ENCODE measurements at regions not wholly inside any gene's neighbourhood (a gene's known extent, or its start where the extent isn't known, plus 50 kb on each side); places are given as distances from the start of the nearest gene placed in this dataset.

DNA sequence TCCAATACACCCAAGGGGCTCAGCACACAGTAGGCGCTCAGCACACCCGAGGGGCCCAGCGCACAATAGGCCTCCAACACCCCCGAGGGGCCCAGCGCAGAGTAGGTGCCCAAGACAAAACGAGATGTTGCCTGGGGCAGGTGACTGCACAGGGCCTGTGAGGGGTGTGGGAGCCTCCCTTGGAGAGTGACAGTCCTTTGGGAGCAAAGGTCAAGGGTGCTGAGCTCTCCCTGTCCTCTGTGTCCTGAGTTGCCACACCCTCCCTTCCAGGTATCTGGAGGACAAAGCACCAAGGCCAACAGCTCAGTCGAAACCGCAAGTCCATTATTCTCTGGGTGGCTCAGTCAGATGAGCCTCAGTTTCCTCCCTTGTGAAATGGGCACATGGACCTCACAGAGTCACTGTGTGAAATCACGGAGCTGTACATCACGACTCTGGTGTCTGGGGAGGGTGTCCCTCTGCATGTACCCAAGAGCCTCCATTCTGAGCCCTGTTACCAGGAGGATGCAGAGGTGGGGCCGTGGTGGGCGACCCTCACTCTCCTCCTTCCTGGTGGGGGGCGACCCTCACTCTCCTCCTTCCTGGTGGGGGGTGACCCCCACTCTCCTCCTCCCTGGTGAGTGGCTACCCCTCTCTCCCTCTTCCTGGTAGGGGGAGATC lies 81.3 kb downstream of the FOXL3 start:
- DNase-seq (ENCODE audit: low read depth), result no peak

GRCh38 chr7:371779-372545 lies 82.0 kb downstream of the FOXL3 start:
- DNase-seq (ENCODE audit: low read depth), result no peak

DNA sequence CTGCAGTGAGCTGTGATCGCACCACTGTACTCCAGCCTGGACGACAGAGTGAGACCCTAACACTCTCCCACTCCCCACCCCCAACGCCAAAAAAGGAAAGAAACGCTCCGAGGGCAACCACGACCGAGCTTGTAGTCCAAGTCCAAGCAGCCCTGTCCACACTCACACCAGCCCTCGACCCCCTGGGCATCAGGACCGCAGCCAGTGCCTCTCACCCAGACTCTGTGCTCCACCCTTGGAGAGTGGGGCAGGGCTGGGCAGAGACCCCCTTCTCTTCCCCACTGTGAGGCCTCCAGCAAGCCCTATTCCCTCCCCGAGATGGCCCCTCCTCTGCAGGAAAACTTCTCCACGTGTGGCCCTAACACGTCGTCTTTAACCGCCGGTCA lies 82.6 kb downstream of the FOXL3 start:
- DNase-seq (ENCODE audit: low read depth), result no peak

GRCh38 chr7:372932-373791 lies 83.2 kb downstream of the FOXL3 start:
- DNase-seq (ENCODE audit: low read depth), result no peak

DNA sequence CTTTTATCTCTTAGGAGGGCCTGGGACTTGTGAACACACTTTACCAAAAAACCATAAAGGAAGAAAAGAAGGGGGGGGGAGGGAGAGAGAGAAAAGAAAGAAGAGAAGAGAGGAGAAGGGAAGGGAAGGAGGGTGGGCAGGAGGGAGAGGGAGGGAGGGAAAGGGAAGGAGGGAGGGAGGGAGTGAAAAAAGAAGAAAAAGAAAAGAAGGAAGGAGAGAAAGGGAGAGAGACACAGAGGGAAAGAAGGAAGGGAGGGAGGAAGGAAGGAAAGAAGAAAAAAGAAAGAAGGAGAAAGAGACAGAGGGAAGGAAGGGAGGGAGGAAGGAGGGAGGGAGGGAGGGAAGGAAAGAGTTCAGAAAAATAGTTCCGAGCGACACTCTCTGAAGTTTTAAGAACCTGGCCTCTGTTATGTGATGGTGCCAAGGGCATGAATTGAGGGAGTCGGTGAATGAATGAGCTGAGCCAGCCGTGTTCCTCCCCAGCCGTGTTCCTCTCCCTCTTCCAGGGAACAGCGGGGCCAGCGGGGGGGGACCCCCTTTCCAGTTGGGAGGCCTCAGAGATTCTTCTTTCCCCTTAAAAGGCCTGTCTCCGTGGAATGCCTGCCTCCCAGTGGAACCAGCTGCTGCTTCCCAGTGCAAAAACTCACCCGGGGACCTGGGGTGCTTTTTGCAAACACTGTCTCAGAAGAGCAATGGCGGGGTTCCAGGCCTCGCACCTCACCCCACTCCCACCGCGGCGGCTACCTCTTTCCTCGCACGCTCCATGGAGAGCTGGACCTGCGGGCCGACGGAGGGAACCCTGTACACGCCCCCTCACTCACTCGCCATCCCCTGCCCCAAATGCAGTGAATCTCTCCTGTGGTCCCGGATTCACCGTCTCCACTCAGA lies 84.1 kb downstream of the FOXL3 start:
- DNase-seq (ENCODE audit: low read depth), result no peak

- DNase-seq (ENCODE audit: low read depth), result no peak
Observed at GRCh38 chr7:374706-375311, 84.8 kb downstream of the FOXL3 start.

GRCh38 chr7:375321-375831 lies 85.4 kb downstream of the FOXL3 start:
- no peak for DNase-seq (ENCODE audit: low read depth)

GRCh38 chr7:375901-376305 lies 85.9 kb downstream of the FOXL3 start:
- DNase-seq (ENCODE audit: low read depth), result no peak

DNA sequence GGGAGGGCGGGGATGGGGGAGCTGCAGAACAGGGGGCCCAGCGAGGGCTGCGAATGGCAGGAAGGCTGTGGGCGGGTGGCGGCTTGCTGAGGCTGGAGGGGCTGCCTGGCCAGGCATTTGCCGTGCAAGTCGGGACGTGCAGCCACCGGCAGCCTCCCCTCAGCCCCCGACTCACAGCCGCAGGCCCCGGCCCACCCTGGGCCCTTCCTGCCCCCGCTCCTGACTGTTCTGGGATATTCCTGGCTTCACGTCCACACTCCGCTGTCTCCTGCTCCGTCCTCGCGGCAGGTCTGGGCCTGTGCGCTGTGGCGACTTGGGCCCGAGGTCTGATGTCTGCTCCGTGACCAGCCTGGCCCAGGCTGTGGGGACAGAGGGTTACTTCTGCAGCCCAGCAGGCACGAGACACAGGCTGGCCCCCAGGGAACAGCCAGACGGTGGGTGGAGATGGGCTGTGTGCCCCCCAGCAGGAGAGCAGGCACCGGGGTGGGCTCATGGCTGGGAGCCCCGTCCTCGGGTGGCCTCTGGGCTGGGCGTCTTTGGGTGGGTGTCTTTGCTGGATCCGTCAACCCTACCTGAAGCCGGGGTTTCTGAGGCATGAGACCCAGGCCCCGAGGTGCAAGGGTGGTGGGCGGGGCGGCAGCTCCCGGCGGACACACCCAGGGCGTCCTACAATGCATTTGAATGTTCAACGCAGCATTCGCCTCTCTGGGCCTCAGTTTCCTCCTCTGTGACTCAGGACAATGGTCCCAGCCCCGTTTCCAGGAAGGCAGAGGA lies 86.5 kb downstream of the FOXL3 start:
- DNase-seq (ENCODE audit: low read depth), result no peak

DNA sequence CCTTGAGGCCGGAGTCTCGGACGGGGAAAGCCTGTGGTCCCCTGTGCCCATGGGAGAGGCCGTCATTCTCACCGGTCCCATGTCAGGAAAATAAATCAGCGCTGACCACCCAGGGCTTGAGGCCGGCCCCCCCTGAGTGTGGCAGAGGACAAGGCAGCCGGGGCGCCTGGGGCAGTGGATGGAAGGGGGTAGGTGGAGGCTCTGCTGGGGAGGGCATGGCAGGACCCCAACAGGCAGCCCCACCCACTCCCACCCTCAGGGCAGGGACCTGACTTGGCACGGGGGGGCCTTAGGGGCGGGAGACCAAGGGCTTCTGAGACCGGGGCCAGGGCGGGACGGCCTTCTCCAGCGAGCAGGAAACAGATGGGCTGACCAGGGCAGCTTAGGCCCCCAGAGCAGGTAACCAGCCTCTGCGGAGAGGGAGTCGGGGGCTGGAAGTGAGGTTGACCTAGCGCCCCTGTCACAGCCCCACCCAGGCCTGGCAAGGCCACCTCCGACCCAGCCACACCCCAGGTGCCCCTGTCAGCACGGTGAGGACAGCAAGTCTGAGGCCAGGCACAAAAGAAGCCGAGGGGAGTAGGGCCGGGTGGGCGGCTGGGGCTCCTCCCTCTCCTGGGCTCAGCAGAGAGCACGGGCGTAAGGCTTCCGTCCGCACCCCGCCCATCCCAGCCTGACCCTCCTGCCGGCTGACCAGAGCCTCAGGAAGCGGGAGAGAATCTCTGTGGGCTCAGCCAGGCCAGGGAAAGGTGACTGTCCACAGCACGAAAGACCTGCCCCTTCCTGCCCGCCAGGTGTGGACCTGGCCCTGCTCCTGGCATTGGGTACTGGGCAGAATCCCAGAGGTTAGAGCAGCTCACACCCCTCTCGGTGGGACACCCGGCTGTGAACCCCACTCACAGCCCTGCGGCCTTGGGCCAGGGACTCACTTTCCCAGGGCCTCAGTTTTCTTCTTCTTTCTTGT lies 87.4 kb downstream of the FOXL3 start:
- no peak for DNase-seq (ENCODE audit: low read depth)

- no peak for DNase-seq (ENCODE audit: low read depth)
Observed at GRCh38 chr7:378041-378420, 88.1 kb downstream of the FOXL3 start.

DNA sequence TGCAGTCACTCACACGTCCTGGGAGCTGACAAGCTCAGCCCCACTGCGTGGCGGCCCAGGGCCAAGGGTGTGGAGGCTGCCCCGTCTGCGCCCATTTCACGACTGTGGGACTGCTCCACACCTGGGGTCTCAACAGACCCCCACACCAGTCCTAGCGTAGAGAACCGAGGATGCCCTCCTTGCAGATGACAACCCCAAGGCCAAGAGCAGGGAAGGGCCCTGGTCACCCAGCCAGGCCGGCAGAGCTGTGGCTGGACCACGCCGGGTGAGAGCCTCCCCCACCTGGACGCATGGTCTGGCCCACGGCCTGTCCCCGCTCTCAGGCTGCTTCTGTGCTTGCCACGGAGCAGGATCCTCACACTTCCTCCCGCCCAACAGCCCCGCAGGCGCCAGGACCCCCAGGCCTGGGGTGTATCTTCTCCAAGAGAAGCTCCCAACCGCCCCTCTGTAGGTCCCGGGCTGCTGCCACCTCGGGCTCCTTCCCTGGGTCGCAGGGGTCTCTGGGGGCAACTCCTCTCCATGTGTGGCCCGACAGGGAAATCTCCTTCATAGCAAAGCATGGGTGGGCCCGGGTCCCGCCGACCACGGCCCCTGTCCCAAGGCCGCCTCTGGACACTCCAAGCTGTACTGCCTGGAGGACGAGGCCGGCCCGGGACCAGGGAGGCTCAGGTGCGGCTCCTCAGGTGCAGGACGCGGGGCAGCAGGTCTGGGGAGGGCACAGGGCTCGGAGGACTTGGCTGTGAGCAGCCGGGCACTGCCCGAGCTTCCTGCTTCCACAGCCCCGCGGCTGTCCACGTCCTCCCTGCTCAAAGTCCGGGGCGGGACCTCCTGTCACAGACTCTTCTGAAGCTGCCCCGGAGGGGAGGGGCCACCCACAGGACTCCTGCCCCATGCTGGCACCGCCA lies 88.8 kb downstream of the FOXL3 start:
- no peak for DNase-seq (ENCODE audit: low read depth)

GRCh38 chr7:379456-380138 lies 89.6 kb downstream of the FOXL3 start:
- no peak for DNase-seq (ENCODE audit: low read depth)

DNA sequence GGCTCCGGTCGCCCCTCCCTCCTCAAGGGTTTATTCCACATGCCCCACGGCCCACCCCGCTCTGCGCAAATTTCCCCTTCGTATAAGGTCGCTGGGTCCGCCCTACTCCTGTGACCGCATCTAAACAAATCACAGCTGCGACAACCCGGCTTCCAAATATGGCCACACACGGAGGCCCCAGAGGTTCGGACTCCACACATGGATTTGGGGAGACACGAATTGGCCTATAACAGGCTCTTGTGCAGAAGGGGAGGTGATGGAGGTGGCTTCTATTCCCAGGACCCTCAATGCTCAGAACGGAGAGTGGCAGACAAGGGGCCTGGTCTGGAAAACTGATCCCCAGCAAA lies 90.1 kb downstream of the FOXL3 start:
- DNase-seq (ENCODE audit: low read depth), result no peak

DNA sequence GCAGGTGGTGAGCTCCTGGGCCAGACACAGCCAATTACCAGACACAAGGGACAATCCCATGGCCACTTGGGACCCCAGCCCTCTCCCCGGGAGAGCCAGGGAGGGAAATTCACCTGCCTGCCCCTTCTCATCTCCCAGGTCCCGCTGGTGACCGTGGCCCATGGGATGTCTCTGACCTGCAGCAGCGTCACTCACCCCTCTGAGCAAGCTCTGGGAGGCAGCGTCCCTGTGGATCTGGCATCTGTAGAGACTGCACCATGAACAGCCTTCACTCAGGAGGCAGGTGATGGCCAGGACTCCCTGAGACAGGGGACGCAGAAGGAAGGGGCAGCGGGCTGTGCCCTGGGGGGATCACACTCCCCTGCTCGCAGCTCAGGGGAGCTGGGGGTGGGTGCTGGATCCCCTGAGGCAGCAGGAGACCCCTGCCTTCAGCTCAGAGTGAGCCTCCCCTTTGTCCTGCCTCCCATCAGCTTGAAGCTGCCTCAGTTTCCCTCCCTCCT lies 90.8 kb downstream of the FOXL3 start:
- DNase-seq (ENCODE audit: low read depth), result no peak

DNA sequence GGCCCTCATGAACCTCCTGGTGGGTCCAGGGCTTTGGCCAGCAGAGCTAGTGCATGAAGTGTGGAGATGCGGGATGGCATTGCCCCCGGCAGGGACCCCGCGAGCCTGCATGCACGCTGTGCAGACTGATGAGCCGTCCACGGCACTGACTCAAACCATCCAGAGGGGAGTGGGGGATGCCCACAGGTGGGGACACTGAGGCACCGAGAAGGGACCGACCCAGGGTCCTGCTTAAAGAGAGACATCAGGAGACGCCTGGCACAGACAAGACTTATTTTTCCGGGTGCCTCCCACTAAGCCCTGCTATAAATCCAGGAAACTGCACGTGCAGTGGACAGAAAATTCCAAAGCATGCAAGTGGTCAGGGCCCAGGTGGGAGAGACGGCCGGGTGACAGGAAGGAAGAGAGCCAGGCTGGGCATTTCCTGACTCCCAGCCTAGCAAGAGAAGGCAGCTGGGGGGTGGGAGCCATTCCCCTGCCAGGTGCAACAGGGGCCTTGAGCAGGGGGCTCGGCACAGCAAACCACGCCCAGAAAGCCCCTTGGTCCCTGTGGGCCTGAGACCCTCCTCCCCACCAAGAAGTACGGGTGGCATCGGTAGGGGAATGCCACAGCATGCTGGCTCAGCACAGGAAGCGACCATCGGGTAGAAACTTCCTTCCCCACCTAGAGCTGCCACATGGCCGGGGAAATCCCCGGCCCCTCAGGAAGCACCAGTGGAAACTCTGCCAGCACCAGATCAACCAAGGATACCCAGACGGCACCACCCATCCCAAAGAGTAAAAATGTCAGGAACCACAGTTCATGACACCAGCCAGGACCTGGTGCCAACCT lies 91.5 kb downstream of the FOXL3 start:
- DNase-seq (ENCODE audit: low read depth), result no peak

Measured in HT1080 (cell line).